GM23338 (cell line): ENCODE measurements at regions not wholly inside any gene's neighbourhood (a gene's known extent, or its start where the extent isn't known, plus 50 kb on each side); places are given as distances from the start of the nearest gene placed in this dataset.

ENCODE experiments used
- ATAC-seq: fragments of 200-7000 bp; cut with Tn5 transposase; 3 replicates; pipeline ENCODE4 v1.9.1; 2020
- DNase-seq: peaks from one replicate; pipeline ENCODE4 v3.0.0-alpha.2; 2015; ENCODE audit warnings: low spot score
- H2AFZ ChIP-seq: fragments of 200-600 bp; sonication (generic); 2 replicates; pipeline ENCODE4 v1.8.0; 2016; ENCODE audit warnings: antibody characterized with exemption, mild to moderate bottlenecking, moderate library complexity
- H3F3A ChIP-seq: fragments of 200-600 bp; sonication (generic); replicated peaks from 2 replicates; pipeline ENCODE4 v1.8.0; 2017; ENCODE audit warnings: antibody characterized with exemption, mixed run types, low read depth
- H3K27ac ChIP-seq: fragments of 200-600 bp; sonication (generic); 2 replicates; pipeline ENCODE4 v1.6.1; 2016; ENCODE audit warnings: low read depth
- H3K27me3 ChIP-seq: fragments of 200-600 bp; sonication (generic); 2 replicates; pipeline ENCODE4 v1.8.0; 2016; ENCODE audit warnings: mild to moderate bottlenecking, mixed run types, moderate library complexity; ENCODE audit not compliant: insufficient read depth
- H3K36me3 ChIP-seq: fragments of 200-600 bp; sonication (generic); 2 replicates; pipeline ENCODE4 v1.8.0; 2016; ENCODE audit warnings: mild to moderate bottlenecking; ENCODE audit not compliant: insufficient read depth
- H3K4me1 ChIP-seq: fragments of 200-600 bp; sonication (generic); 2 replicates; pipeline ENCODE4 v1.8.0; 2016; ENCODE audit warnings: mild to moderate bottlenecking, moderate library complexity; ENCODE audit not compliant: insufficient read depth
- H3K4me2 ChIP-seq: fragments of 200-600 bp; sonication (generic); 2 replicates; pipeline ENCODE4 v1.7.1; 2017; ENCODE audit warnings: mixed run types
- H3K4me3 ChIP-seq: fragments of 200-600 bp; sonication (generic); 2 replicates; pipeline ENCODE4 v1.6.1; 2016; ENCODE audit warnings: mixed run types
- H3K79me2 ChIP-seq: fragments of 200-600 bp; sonication (generic); replicated peaks from 2 replicates; pipeline ENCODE4 v1.8.0; 2017; ENCODE audit warnings: mild to moderate bottlenecking; ENCODE audit not compliant: insufficient read depth
- H3K9me2 ChIP-seq: fragments of 200-600 bp; sonication (generic); 2 replicates; pipeline ENCODE4 v1.8.0; 2017; ENCODE audit not compliant: insufficient read depth
- H4K20me1 ChIP-seq: fragments of 200-600 bp; sonication (generic); replicated peaks from 2 replicates; pipeline ENCODE4 v1.8.0; 2017; ENCODE audit warnings: mild to moderate bottlenecking; ENCODE audit not compliant: insufficient read depth
- H3K27ac Mint-ChIP-seq: 2 replicates; pipeline ENCODE4 v1.8.0; 2020; ENCODE audit warnings: inconsistent platforms, mild to moderate bottlenecking, moderate library complexity, mixed read lengths
- H3K27me3 Mint-ChIP-seq: 3 replicates; pipeline ENCODE4 v1.8.0; 2022; ENCODE audit warnings: low read depth, mild to moderate bottlenecking, moderate library complexity, mixed read lengths, inconsistent platforms; ENCODE audit not compliant: insufficient read depth, poor library complexity
- H3K36me3 Mint-ChIP-seq: 3 replicates; pipeline ENCODE4 v1.8.0; 2021; ENCODE audit warnings: low read depth, mild to moderate bottlenecking, inconsistent platforms, moderate library complexity, mixed read lengths
- H3K4me1 Mint-ChIP-seq: 3 replicates; pipeline ENCODE4 v1.8.0; 2020; ENCODE audit warnings: mild to moderate bottlenecking, inconsistent platforms, mixed read lengths
- H3K4me3 Mint-ChIP-seq: 3 replicates; pipeline ENCODE4 v1.8.0; 2021; ENCODE audit warnings: moderate library complexity, mild to moderate bottlenecking, inconsistent platforms, mixed read lengths
- H3K9me3 Mint-ChIP-seq: 3 replicates; pipeline ENCODE4 v1.8.0; 2020; ENCODE audit warnings: moderate library complexity, mild to moderate bottlenecking, inconsistent platforms, mixed read lengths
- CREB1 ChIP-seq: fragments of 250-450 bp; sonication (Bioruptor Pico); IDR thresholded peaks from 2 replicates; pipeline ENCODE4 v1.5.0; 2020; ENCODE audit warnings: low read depth, mild to moderate bottlenecking, moderate library complexity
- EZH2 ChIP-seq: fragments of 200-600 bp; sonication (generic); IDR thresholded peaks from one replicate; pipeline ENCODE4 v1.8.0; 2017; ENCODE audit warnings: antibody characterized with exemption, mild to moderate bottlenecking, low read depth; ENCODE audit not compliant: unreplicated experiment
- EZH2phosphoT487 ChIP-seq: fragments of 200-600 bp; sonication (generic); IDR thresholded peaks from one replicate; pipeline ENCODE4 v1.8.1; 2018; ENCODE audit warnings: antibody characterized with exemption; ENCODE audit not compliant: unreplicated experiment
- JUNB ChIP-seq: IDR thresholded peaks from one replicate; pipeline ENCODE4 v1.6.1; 2016; ENCODE audit warnings: antibody characterized with exemption; ENCODE audit not compliant: unreplicated experiment
- NANOG ChIP-seq: IDR thresholded peaks from 2 replicates; pipeline ENCODE4 v1.6.1; 2016; ENCODE audit warnings: antibody characterized with exemption, borderline replicate concordance
- POLR2AphosphoS5 ChIP-seq: IDR thresholded peaks from 2 replicates; pipeline ENCODE4 v1.6.1; 2016; ENCODE audit warnings: antibody characterized with exemption, low read depth
- STAT1 ChIP-seq: IDR thresholded peaks from one replicate; pipeline ENCODE4 v1.6.1; 2016; ENCODE audit warnings: antibody characterized with exemption; ENCODE audit not compliant: unreplicated experiment
- ZNF114 ChIP-seq: fragments of 250-450 bp; sonication (Bioruptor Pico); IDR thresholded peaks from 2 replicates; pipeline ENCODE4 v1.5.0; 2020; ENCODE audit warnings: mild to moderate bottlenecking, moderate library complexity
- ZNF331 ChIP-seq: fragments of 250-450 bp; sonication (Bioruptor Pico); IDR thresholded peaks from 2 replicates; pipeline ENCODE4 v1.5.0; 2020; ENCODE audit warnings: low read depth, mild to moderate bottlenecking, moderate library complexity
- TF ChIP-seq, protein P1 (sequence below): IDR thresholded peaks from 2 replicates; pipeline ENCODE4 v1.6.1; 2016; ENCODE audit warnings: antibody characterized with exemption
- TF ChIP-seq, protein P2 (sequence below): fragments of 250-450 bp; sonication (Bioruptor Pico); IDR thresholded peaks from 2 replicates; pipeline ENCODE4 v1.5.0; 2020; ENCODE audit warnings: mild to moderate bottlenecking, moderate library complexity
- TF ChIP-seq, protein P3 (sequence below): IDR thresholded peaks from one replicate; pipeline ENCODE4 v1.6.1; 2018; ENCODE audit warnings: antibody characterized with exemption; ENCODE audit not compliant: unreplicated experiment

DNA sequence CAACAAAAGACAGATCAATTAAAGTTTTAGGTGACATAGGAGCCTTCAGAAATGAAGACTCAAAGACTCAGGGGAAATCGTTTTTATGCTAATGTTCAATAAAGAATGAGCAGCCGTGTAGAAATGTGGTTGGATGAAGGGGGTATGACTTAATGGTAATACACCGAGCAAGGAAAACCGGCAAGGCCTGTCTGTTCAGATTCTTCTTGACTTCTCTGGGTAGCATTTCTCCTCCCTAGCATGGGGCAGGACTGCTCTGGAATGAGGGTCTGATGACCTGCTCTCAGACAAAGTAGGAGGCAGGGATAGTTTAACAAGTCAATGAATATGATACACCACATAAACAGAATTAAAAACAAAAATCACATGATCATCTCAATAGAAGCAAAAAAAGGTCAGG is 487.4 kb downstream of the ZNF608 start:
- Histone ChIP-seq H3F3A (no peaks in the 10 kb centered on the region), H4K20me1 (no peaks in the 10 kb centered on the region), H3K27ac (no peak overlapping the region), H3K4me3 (no peak overlapping the region), H3K4me2 (no peak overlapping the region), H3K9me2 (peaks cover 14% of the 10 kb centered on the region), H3K4me1 (peaks cover 28% of the 10 kb centered on the region), H3K27me3 (no peaks in the 10 kb centered on the region), H3K79me2 (no peaks in the 10 kb centered on the region), H3K36me3 (no peaks in the 10 kb centered on the region), H2AFZ (no peak overlapping the region)
- peaks cover 31% of the 10 kb centered on the region for H3K36me3 Mint-ChIP-seq
- H3K4me3 Mint-ChIP-seq: no peak overlapping the region
- no peak overlapping the region for H3K27ac Mint-ChIP-seq
- DNase-seq: no peak
- no peak for TF ChIP-seq EZH2
- ATAC-seq: no peak
- peaks cover 3% of the 10 kb centered on the region; the same call in 2 of the 3 replicates for H3K4me1 Mint-ChIP-seq
- peaks cover 16% of the 10 kb centered on the region for H3K9me3 Mint-ChIP-seq
- H3K27me3 Mint-ChIP-seq: no peaks in the 10 kb centered on the region

DNA sequence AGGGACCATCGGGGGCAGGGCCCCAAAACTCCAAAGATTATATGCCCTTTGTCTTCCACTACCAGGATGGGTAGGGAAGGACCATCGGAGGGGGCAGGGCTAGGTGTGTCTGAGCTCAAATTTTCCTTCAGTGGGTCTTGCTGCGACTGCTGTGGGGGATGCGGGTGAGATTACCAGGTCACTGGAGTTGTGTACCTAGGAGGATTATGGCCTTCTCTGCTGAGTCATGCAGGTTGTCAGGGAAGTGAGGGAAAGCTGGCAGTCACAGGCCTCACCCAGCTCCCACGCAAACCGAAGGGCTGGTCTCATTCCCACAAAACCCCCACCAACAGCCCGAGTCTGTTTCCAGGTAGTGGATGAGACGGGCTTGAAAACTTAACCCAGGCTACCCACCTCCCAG is 489.4 kb downstream of the ZNF608 start:
- H3K9me2 ChIP-seq: peaks cover 14% of the 10 kb centered on the region
- H4K20me1 ChIP-seq: no peaks in the 10 kb centered on the region
- no peaks in the 10 kb centered on the region for H3K27me3 ChIP-seq
- no peaks in the 10 kb centered on the region for H3K79me2 ChIP-seq
- DNase-seq (no peak), ATAC-seq (no peak)
- Mint-ChIP-seq H3K4me3 (no peak overlapping the region), H3K27ac (no peak overlapping the region), H3K4me1 (peaks cover 3% of the 10 kb centered on the region; the same call in 2 of the 3 replicates), H3K27me3 (no peaks in the 10 kb centered on the region), H3K9me3 (peaks cover 16% of the 10 kb centered on the region), H3K36me3 (peaks cover 31% of the 10 kb centered on the region)
- no peaks in the 10 kb centered on the region for H3K36me3 ChIP-seq
- no peak overlapping the region for H3K27ac ChIP-seq
- no peaks in the 10 kb centered on the region for H3F3A ChIP-seq
- no peak overlapping the region for H2AFZ ChIP-seq
- H3K4me1 ChIP-seq: peaks cover 9% of the 10 kb centered on the region
- H3K4me2 ChIP-seq: no peak overlapping the region
- H3K4me3 ChIP-seq: no peak overlapping the region
- TF ChIP-seq, protein P1, sequence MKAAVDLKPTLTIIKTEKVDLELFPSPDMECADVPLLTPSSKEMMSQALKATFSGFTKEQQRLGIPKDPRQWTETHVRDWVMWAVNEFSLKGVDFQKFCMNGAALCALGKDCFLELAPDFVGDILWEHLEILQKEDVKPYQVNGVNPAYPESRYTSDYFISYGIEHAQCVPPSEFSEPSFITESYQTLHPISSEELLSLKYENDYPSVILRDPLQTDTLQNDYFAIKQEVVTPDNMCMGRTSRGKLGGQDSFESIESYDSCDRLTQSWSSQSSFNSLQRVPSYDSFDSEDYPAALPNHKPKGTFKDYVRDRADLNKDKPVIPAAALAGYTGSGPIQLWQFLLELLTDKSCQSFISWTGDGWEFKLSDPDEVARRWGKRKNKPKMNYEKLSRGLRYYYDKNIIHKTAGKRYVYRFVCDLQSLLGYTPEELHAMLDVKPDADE: no peak
- TF ChIP-seq POLR2AphosphoS5: no peak
- TF ChIP-seq, protein P2, sequence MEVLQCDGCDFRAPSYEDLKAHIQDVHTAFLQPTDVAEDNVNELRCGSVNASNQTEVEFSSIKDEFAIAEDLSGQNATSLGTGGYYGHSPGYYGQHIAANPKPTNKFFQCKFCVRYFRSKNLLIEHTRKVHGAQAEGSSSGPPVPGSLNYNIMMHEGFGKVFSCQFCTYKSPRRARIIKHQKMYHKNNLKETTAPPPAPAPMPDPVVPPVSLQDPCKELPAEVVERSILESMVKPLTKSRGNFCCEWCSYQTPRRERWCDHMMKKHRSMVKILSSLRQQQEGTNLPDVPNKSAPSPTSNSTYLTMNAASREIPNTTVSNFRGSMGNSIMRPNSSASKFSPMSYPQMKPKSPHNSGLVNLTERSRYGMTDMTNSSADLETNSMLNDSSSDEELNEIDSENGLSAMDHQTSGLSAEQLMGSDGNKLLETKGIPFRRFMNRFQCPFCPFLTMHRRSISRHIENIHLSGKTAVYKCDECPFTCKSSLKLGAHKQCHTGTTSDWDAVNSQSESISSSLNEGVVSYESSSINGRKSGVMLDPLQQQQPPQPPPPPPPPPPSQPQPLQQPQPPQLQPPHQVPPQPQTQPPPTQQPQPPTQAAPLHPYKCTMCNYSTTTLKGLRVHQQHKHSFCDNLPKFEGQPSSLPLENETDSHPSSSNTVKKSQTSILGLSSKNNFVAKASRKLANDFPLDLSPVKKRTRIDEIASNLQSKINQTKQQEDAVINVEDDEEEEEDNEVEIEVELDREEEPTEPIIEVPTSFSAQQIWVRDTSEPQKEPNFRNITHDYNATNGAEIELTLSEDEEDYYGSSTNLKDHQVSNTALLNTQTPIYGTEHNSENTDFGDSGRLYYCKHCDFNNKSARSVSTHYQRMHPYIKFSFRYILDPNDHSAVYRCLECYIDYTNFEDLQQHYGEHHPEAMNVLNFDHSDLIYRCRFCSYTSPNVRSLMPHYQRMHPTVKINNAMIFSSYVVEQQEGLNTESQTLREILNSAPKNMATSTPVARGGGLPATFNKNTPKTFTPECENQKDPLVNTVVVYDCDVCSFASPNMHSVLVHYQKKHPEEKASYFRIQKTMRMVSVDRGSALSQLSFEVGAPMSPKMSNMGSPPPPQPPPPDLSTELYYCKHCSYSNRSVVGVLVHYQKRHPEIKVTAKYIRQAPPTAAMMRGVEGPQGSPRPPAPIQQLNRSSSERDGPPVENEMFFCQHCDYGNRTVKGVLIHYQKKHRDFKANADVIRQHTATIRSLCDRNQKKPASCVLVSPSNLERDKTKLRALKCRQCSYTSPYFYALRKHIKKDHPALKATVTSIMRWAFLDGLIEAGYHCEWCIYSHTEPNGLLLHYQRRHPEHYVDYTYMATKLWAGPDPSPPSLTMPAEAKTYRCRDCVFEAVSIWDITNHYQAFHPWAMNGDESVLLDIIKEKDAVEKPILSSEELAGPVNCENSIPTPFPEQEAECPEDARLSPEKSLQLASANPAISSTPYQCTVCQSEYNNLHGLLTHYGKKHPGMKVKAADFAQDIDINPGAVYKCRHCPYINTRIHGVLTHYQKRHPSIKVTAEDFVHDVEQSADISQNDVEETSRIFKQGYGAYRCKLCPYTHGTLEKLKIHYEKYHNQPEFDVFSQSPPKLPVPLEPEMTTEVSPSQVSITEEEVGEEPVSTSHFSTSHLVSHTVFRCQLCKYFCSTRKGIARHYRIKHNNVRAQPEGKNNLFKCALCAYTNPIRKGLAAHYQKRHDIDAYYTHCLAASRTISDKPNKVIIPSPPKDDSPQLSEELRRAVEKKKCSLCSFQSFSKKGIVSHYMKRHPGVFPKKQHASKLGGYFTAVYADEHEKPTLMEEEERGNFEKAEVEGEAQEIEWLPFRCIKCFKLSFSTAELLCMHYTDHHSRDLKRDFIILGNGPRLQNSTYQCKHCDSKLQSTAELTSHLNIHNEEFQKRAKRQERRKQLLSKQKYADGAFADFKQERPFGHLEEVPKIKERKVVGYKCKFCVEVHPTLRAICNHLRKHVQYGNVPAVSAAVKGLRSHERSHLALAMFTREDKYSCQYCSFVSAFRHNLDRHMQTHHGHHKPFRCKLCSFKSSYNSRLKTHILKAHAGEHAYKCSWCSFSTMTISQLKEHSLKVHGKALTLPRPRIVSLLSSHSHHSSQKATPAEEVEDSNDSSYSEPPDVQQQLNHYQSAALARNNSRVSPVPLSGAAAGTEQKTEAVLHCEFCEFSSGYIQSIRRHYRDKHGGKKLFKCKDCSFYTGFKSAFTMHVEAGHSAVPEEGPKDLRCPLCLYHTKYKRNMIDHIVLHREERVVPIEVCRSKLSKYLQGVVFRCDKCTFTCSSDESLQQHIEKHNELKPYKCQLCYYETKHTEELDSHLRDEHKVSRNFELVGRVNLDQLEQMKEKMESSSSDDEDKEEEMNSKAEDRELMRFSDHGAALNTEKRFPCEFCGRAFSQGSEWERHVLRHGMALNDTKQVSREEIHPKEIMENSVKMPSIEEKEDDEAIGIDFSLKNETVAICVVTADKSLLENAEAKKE: no peak
- no peak for TF ChIP-seq JUNB
- no peak for TF ChIP-seq NANOG
- TF ChIP-seq STAT1: no peak
- TF ChIP-seq, protein P3, sequence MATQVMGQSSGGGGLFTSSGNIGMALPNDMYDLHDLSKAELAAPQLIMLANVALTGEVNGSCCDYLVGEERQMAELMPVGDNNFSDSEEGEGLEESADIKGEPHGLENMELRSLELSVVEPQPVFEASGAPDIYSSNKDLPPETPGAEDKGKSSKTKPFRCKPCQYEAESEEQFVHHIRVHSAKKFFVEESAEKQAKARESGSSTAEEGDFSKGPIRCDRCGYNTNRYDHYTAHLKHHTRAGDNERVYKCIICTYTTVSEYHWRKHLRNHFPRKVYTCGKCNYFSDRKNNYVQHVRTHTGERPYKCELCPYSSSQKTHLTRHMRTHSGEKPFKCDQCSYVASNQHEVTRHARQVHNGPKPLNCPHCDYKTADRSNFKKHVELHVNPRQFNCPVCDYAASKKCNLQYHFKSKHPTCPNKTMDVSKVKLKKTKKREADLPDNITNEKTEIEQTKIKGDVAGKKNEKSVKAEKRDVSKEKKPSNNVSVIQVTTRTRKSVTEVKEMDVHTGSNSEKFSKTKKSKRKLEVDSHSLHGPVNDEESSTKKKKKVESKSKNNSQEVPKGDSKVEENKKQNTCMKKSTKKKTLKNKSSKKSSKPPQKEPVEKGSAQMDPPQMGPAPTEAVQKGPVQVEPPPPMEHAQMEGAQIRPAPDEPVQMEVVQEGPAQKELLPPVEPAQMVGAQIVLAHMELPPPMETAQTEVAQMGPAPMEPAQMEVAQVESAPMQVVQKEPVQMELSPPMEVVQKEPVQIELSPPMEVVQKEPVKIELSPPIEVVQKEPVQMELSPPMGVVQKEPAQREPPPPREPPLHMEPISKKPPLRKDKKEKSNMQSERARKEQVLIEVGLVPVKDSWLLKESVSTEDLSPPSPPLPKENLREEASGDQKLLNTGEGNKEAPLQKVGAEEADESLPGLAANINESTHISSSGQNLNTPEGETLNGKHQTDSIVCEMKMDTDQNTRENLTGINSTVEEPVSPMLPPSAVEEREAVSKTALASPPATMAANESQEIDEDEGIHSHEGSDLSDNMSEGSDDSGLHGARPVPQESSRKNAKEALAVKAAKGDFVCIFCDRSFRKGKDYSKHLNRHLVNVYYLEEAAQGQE: no peak
- TF ChIP-seq CREB1: no peak
- TF ChIP-seq ZNF114 (CRISPR knock-in tag): no peak
- no peak for TF ChIP-seq ZNF331 (CRISPR knock-in tag)
- no peak for TF ChIP-seq EZH2phosphoT487
- TF ChIP-seq EZH2: no peak
